ENCODE measurements at regions not wholly inside any gene's neighbourhood (a gene's known extent, or its start where the extent isn't known, plus 50 kb on each side); places are given as distances from the start of the nearest gene placed in this dataset.

GRCh38 chr4:108355186-108355901 is 186.6 kb upstream of the LEF1 start:
- Mint-ChIP-seq H3K27me3 (ENCODE audit: low read depth) (peaks cover 10% of the 10 kb centered on the region), H3K4me3 (peak overlapping the region; percentile 31), H3K4me1 (ENCODE audit: low read depth) (peaks cover 43% of the 10 kb centered on the region), H3K27ac (peak overlapping the region; percentile 50), H3K36me3 (ENCODE audit: low read depth) (peaks cover 2% of the 10 kb centered on the region), H3K9me3 (no peaks in the 10 kb centered on the region)
- no peak for DNase-seq (ENCODE audit: low spot score)

- peaks cover 26% of the 10 kb centered on the region for H3K4me1 Mint-ChIP-seq (ENCODE audit: low read depth)
- no peak overlapping the region for H3K27ac Mint-ChIP-seq
- peaks cover 2% of the 10 kb centered on the region for H3K36me3 Mint-ChIP-seq (ENCODE audit: low read depth)
- no peaks in the 10 kb centered on the region for H3K9me3 Mint-ChIP-seq
- H3K4me3 Mint-ChIP-seq = no peak overlapping the region
- H3K27me3 Mint-ChIP-seq (ENCODE audit: low read depth) = peaks cover 10% of the 10 kb centered on the region
- no peak for DNase-seq (ENCODE audit: low spot score)
Measured at GRCh38 chr4:108352664-108353308, 184.1 kb upstream of the LEF1 start.

- H3K9me3 Mint-ChIP-seq = no peaks in the 10 kb centered on the region
- H3K27me3 Mint-ChIP-seq (ENCODE audit: low read depth) = peaks cover 10% of the 10 kb centered on the region
- H3K27ac Mint-ChIP-seq = no peak overlapping the region
- H3K36me3 Mint-ChIP-seq (ENCODE audit: low read depth) = no peaks in the 10 kb centered on the region
- H3K4me1 Mint-ChIP-seq (ENCODE audit: low read depth) = peaks cover 21% of the 10 kb centered on the region
- H3K4me3 Mint-ChIP-seq = no peak overlapping the region
- DNase-seq (ENCODE audit: low spot score) = no peak
Measured at GRCh38 chr4:108351791-108352190, 183.1 kb upstream of the LEF1 start.

- Mint-ChIP-seq H3K27ac (no peak overlapping the region), H3K36me3 (ENCODE audit: low read depth) (no peaks in the 10 kb centered on the region), H3K9me3 (no peaks in the 10 kb centered on the region), H3K4me3 (no peak overlapping the region), H3K4me1 (ENCODE audit: low read depth) (peaks cover 23% of the 10 kb centered on the region), H3K27me3 (ENCODE audit: low read depth) (peaks cover 8% of the 10 kb centered on the region)
- no peak for DNase-seq (ENCODE audit: low spot score)
Measured at GRCh38 chr4:108350332-108350731, 181.6 kb upstream of the LEF1 start.

GRCh38 chr4:108346818-108347210 is 178.1 kb upstream of the LEF1 start:
- H3K36me3 Mint-ChIP-seq (ENCODE audit: low read depth) = no peaks in the 10 kb centered on the region
- no peaks in the 10 kb centered on the region for H3K9me3 Mint-ChIP-seq
- H3K4me3 Mint-ChIP-seq = no peak overlapping the region
- DNase-seq (ENCODE audit: low spot score) = no peak
- peaks cover 30% of the 10 kb centered on the region for H3K4me1 Mint-ChIP-seq (ENCODE audit: low read depth)
- no peak overlapping the region for H3K27ac Mint-ChIP-seq
- H3K27me3 Mint-ChIP-seq (ENCODE audit: low read depth) = peaks cover 4% of the 10 kb centered on the region

- peaks cover 34% of the 10 kb centered on the region for H3K4me1 Mint-ChIP-seq (ENCODE audit: low read depth)
- H3K9me3 Mint-ChIP-seq = no peaks in the 10 kb centered on the region
- no peak overlapping the region for H3K27ac Mint-ChIP-seq
- no peaks in the 10 kb centered on the region for H3K36me3 Mint-ChIP-seq (ENCODE audit: low read depth)
- no peak overlapping the region for H3K4me3 Mint-ChIP-seq
- DNase-seq (ENCODE audit: low spot score) = no peak
- H3K27me3 Mint-ChIP-seq (ENCODE audit: low read depth) = peaks cover 1% of the 10 kb centered on the region
Measured at GRCh38 chr4:108345862-108346817, 177.4 kb upstream of the LEF1 start.

- Mint-ChIP-seq H3K4me3 (peak overlapping the region; percentile 68), H3K9me3 (no peaks in the 10 kb centered on the region), H3K36me3 (ENCODE audit: low read depth) (no peaks in the 10 kb centered on the region), H3K27ac (peak overlapping the region; percentile 84), H3K27me3 (ENCODE audit: low read depth) (peaks cover 8% of the 10 kb centered on the region), H3K4me1 (ENCODE audit: low read depth) (peaks cover 41% of the 10 kb centered on the region)
- no peak for DNase-seq (ENCODE audit: low spot score)
Measured at GRCh38 chr4:108342325-108342970, 173.7 kb upstream of the LEF1 start.

GRCh38 chr4:108337923-108338322 is 169.2 kb upstream of the LEF1 start:
- Mint-ChIP-seq H3K4me1 (ENCODE audit: low read depth) (peaks cover 20% of the 10 kb centered on the region), H3K27ac (no peak overlapping the region), H3K36me3 (ENCODE audit: low read depth) (no peaks in the 10 kb centered on the region), H3K4me3 (no peak overlapping the region), H3K9me3 (no peaks in the 10 kb centered on the region), H3K27me3 (ENCODE audit: low read depth) (peaks cover 19% of the 10 kb centered on the region)
- DNase-seq (ENCODE audit: low spot score) = no peak

- no peaks in the 10 kb centered on the region for H3K9me3 Mint-ChIP-seq
- DNase-seq (ENCODE audit: low spot score) = no peak
- H3K36me3 Mint-ChIP-seq (ENCODE audit: low read depth) = no peaks in the 10 kb centered on the region
- peaks cover 6% of the 10 kb centered on the region for H3K4me1 Mint-ChIP-seq (ENCODE audit: low read depth)
- no peak overlapping the region for H3K27ac Mint-ChIP-seq
- no peak overlapping the region for H3K4me3 Mint-ChIP-seq
- H3K27me3 Mint-ChIP-seq (ENCODE audit: low read depth) = peaks cover 32% of the 10 kb centered on the region
Measured at GRCh38 chr4:108336076-108336475, 167.3 kb upstream of the LEF1 start.

- Mint-ChIP-seq H3K27ac (no peak overlapping the region), H3K9me3 (no peaks in the 10 kb centered on the region), H3K27me3 (ENCODE audit: low read depth) (peaks cover 36% of the 10 kb centered on the region), H3K36me3 (ENCODE audit: low read depth) (no peaks in the 10 kb centered on the region), H3K4me1 (ENCODE audit: low read depth) (peaks cover 3% of the 10 kb centered on the region), H3K4me3 (no peak overlapping the region)
- no peak for DNase-seq (ENCODE audit: low spot score)
Measured at GRCh38 chr4:108335081-108335480, 166.3 kb upstream of the LEF1 start.

GRCh38 chr4:108334031-108334430 is 165.3 kb upstream of the LEF1 start:
- H3K27me3 Mint-ChIP-seq (ENCODE audit: low read depth) = peaks cover 38% of the 10 kb centered on the region
- H3K4me1 Mint-ChIP-seq (ENCODE audit: low read depth) = peaks cover 3% of the 10 kb centered on the region

GRCh38 chr4:108333353-108333942 is 164.7 kb upstream of the LEF1 start:
- Mint-ChIP-seq H3K4me3 (no peak overlapping the region), H3K27ac (no peak overlapping the region), H3K4me1 (ENCODE audit: low read depth) (peaks cover 7% of the 10 kb centered on the region), H3K27me3 (ENCODE audit: low read depth) (peaks cover 40% of the 10 kb centered on the region), H3K36me3 (ENCODE audit: low read depth) (no peaks in the 10 kb centered on the region), H3K9me3 (no peaks in the 10 kb centered on the region)
- DNase-seq (ENCODE audit: low spot score) = no peak

More at GRCh38 chr4:108334031-108334430, 165.3 kb upstream of the LEF1 start:
- Mint-ChIP-seq H3K4me3 (no peak overlapping the region), H3K36me3 (ENCODE audit: low read depth) (no peaks in the 10 kb centered on the region), H3K9me3 (no peaks in the 10 kb centered on the region), H3K27ac (no peak overlapping the region)
- no peak for DNase-seq (ENCODE audit: low spot score)

- peaks cover 42% of the 10 kb centered on the region for H3K27me3 Mint-ChIP-seq (ENCODE audit: low read depth)
- no peak for DNase-seq (ENCODE audit: low spot score)
- H3K4me3 Mint-ChIP-seq = no peak overlapping the region
- H3K36me3 Mint-ChIP-seq (ENCODE audit: low read depth) = no peaks in the 10 kb centered on the region
- H3K9me3 Mint-ChIP-seq = no peaks in the 10 kb centered on the region
- H3K27ac Mint-ChIP-seq = no peak overlapping the region
- peaks cover 16% of the 10 kb centered on the region for H3K4me1 Mint-ChIP-seq (ENCODE audit: low read depth)
Measured at GRCh38 chr4:108331905-108332632, 163.3 kb upstream of the LEF1 start.

All from T-helper 2 cell treated with Interferon-gamma antibody and Interleukin-4, amounts not matched to agents 5 μg/mL and 100 μg/mL, for 36 hours (primary cell).